ENCODE measurements at regions not wholly inside any gene's neighbourhood (a gene's known extent, or its start where the extent isn't known, plus 50 kb on each side); places are given as distances from the start of the nearest gene placed in this dataset.
A peak's percentile ranks its signal among the peaks of the same experiment; 100 is the strongest.

DNA sequence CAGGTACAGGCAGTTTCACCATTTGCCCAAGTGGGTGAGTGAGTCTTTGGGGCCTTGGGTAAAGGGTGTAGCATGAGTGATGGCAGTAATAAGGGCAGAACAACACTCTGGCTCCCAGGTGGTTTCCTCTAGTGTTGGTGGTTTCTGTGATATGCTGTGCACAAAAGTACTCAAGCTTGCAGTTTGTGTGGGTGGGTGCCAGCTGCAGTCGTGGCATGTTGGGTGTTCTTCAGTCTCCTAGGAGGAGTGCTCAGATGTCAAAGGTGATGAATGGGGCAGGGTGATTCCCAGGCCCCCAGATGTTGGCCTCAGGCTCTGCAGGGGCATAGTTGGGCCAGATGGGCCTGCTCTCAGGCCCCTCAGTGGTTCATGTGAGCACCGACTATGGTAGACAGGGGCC lies 166.1 kb upstream of the KLF8 start:
- H3K9ac ChIP-seq (ENCODE audit: extremely low read depth, low read length, poor library complexity, severe bottlenecking) = no peak overlapping the region
- Mint-ChIP-seq H3K36me3 (ENCODE audit: low read depth) (peaks cover 27% of the 10 kb centered on the region), H3K4me1 (no peaks in the 10 kb centered on the region), H3K9me3 (peaks cover 71% of the 10 kb centered on the region), H3K27me3 (ENCODE audit: insufficient read depth) (no peaks in the 10 kb centered on the region), H3K4me3 (no peak overlapping the region), H3K27ac (no peak overlapping the region)
- H3K9me3 ChIP-seq (ENCODE audit: control insufficient read depth, low read length) = no peaks in the 10 kb centered on the region
- no peak for DNase-seq
- no peak overlapping the region for H3K27ac ChIP-seq (ENCODE audit: low read depth, low read length)
- no peaks in the 10 kb centered on the region for H3K4me1 ChIP-seq (ENCODE audit: control insufficient read depth, insufficient read depth, low read length)
- TF ChIP-seq, protein P1, sequence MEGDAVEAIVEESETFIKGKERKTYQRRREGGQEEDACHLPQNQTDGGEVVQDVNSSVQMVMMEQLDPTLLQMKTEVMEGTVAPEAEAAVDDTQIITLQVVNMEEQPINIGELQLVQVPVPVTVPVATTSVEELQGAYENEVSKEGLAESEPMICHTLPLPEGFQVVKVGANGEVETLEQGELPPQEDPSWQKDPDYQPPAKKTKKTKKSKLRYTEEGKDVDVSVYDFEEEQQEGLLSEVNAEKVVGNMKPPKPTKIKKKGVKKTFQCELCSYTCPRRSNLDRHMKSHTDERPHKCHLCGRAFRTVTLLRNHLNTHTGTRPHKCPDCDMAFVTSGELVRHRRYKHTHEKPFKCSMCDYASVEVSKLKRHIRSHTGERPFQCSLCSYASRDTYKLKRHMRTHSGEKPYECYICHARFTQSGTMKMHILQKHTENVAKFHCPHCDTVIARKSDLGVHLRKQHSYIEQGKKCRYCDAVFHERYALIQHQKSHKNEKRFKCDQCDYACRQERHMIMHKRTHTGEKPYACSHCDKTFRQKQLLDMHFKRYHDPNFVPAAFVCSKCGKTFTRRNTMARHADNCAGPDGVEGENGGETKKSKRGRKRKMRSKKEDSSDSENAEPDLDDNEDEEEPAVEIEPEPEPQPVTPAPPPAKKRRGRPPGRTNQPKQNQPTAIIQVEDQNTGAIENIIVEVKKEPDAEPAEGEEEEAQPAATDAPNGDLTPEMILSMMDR (conservative IDR thresholded peaks at IDR 0.05) = no peak
- no peak overlapping the region for H3K4me3 ChIP-seq (ENCODE audit: low read length)
- H3K27me3 ChIP-seq (ENCODE audit: control insufficient read depth, insufficient read depth, low read length, poor library complexity, severe bottlenecking) = no peaks in the 10 kb centered on the region
- H3K36me3 ChIP-seq (ENCODE audit: control insufficient read depth, insufficient read depth, low read length) = no peaks in the 10 kb centered on the region
- WGBS, 2 experiments (ENCODE audit: insufficient coverage in 1 of 2, insufficient read length in 1 of 2) = 84% methylated on average over 2 of the region's 2 CpGs; no CpG with 5 or more reads in 1 of the 2 experiments

- Histone ChIP-seq H3K27ac (ENCODE audit: low read depth, low read length) (no peak overlapping the region), H3K27me3 (ENCODE audit: control insufficient read depth, insufficient read depth, low read length, poor library complexity, severe bottlenecking) (no peaks in the 10 kb centered on the region), H3K36me3 (ENCODE audit: control insufficient read depth, insufficient read depth, low read length) (no peaks in the 10 kb centered on the region), H3K9me3 (ENCODE audit: control insufficient read depth, low read length) (no peaks in the 10 kb centered on the region), H3K9ac (ENCODE audit: extremely low read depth, low read length, poor library complexity, severe bottlenecking) (no peak overlapping the region), H3K4me3 (ENCODE audit: low read length) (no peak overlapping the region), H3K4me1 (ENCODE audit: control insufficient read depth, insufficient read depth, low read length) (no peaks in the 10 kb centered on the region)
- Mint-ChIP-seq H3K9me3 (peaks cover 50% of the 10 kb centered on the region), H3K4me1 (no peaks in the 10 kb centered on the region), H3K4me3 (no peak overlapping the region), H3K27ac (no peak overlapping the region), H3K27me3 (ENCODE audit: insufficient read depth) (no peaks in the 10 kb centered on the region), H3K36me3 (ENCODE audit: low read depth) (peaks cover 12% of the 10 kb centered on the region)
- WGBS, 2 experiments (ENCODE audit: insufficient coverage in 1 of 2, insufficient read length in 1 of 2) = 91 to 100% methylated on average over 1 to 4 of the region's 4 CpGs
- DNase-seq = peak; percentile 26
- TF ChIP-seq, protein P1 (conservative IDR thresholded peaks at IDR 0.05) = no peak
Observed at GRCh38 chrX:56068274-56068758, 163.8 kb upstream of the KLF8 start.

- no peak overlapping the region for H3K27ac Mint-ChIP-seq
- Histone ChIP-seq H3K27me3 (ENCODE audit: control insufficient read depth, insufficient read depth, low read length, poor library complexity, severe bottlenecking) (no peaks in the 10 kb centered on the region), H3K4me3 (ENCODE audit: low read length) (no peak overlapping the region), H3K27ac (ENCODE audit: low read depth, low read length) (no peak overlapping the region), H3K4me1 (ENCODE audit: control insufficient read depth, insufficient read depth, low read length) (no peaks in the 10 kb centered on the region), H3K9me3 (ENCODE audit: control insufficient read depth, low read length) (no peaks in the 10 kb centered on the region), H3K36me3 (ENCODE audit: control insufficient read depth, insufficient read depth, low read length) (no peaks in the 10 kb centered on the region), H3K9ac (ENCODE audit: extremely low read depth, low read length, poor library complexity, severe bottlenecking) (no peak overlapping the region)
- no peaks in the 10 kb centered on the region for H3K27me3 Mint-ChIP-seq (ENCODE audit: insufficient read depth)
- 95% methylated on average over 8 of the region's 9 CpGs; no CpG with 5 or more reads in 1 of the 2 experiments for WGBS, 2 experiments (ENCODE audit: insufficient coverage in 1 of 2, insufficient read length in 1 of 2)
- H3K4me3 Mint-ChIP-seq = no peak overlapping the region
- peaks cover 15% of the 10 kb centered on the region for H3K36me3 Mint-ChIP-seq (ENCODE audit: low read depth)
- H3K4me1 Mint-ChIP-seq = no peaks in the 10 kb centered on the region
- TF ChIP-seq, protein P1 (conservative IDR thresholded peaks at IDR 0.05) = no peak
- peaks cover 52% of the 10 kb centered on the region for H3K9me3 Mint-ChIP-seq
- DNase-seq = no peak
Observed at GRCh38 chrX:56069299-56069931, 162.7 kb upstream of the KLF8 start.

Measured in endodermal cell (in vitro differentiated cells).